Liver (tissue), 8 donors: ENCODE measurements at regions not wholly inside any gene's neighbourhood (a gene's known extent, or its start where the extent isn't known, plus 50 kb on each side); places are given as distances from the start of the nearest gene placed in this dataset.
A peak's percentile ranks its signal among the peaks of the same experiment; 100 is the strongest.

Experiments
- DNase-seq: peaks from one replicate; pipeline ENCODE4 v3.0.0-alpha.2; 2017; ENCODE audit warnings: low spot score
- H3K27ac ChIP-seq, 2 donors: one replicate each; pipeline ENCODE4 v1.7.0; 2013; ENCODE audit warnings: inconsistent platforms in 2 of 2, low read length in 2 of 2, control low read depth in 1 of 2, low read depth in 1 of 2, mild to moderate bottlenecking in 1 of 2
- H3K27me3 ChIP-seq, 4 donors: one replicate each; pipeline versions ENCODE4 v1.6.1 to v1.7.0; 2013; ENCODE audit warnings: low read length in 3 of 4, inconsistent platforms in 1 of 4, mild to moderate bottlenecking in 1 of 4, moderate library complexity in 1 of 4; ENCODE audit not compliant: control insufficient read depth in 4 of 4, insufficient read depth in 4 of 4
- H3K36me3 ChIP-seq, 4 donors: one replicate each; pipeline versions ENCODE4 v1.6.1 to v1.7.0; 2013; ENCODE audit warnings: low read length in 3 of 4, mild to moderate bottlenecking in 3 of 4, low read depth in 1 of 4, moderate library complexity in 1 of 4; ENCODE audit not compliant: control insufficient read depth in 4 of 4, insufficient read depth in 3 of 4
- H3K4me1 ChIP-seq, 4 donors: one replicate each; pipeline versions ENCODE4 v1.6.1 to v1.7.0; 2013; ENCODE audit warnings: low read length in 3 of 4, mild to moderate bottlenecking in 3 of 4, moderate library complexity in 1 of 4; ENCODE audit not compliant: control insufficient read depth in 4 of 4, insufficient read depth in 4 of 4
- H3K4me3 ChIP-seq, 3 donors: one replicate each; pipeline versions ENCODE4 v1.6.1 to v1.7.0; 2013; ENCODE audit warnings: low read length in 3 of 3, control low read depth in 1 of 3, low read depth in 1 of 3, mild to moderate bottlenecking in 1 of 3
- H3K9ac ChIP-seq, 2 donors: one replicate each; pipeline ENCODE4 v1.7.0; 2013; ENCODE audit warnings: low read length in 2 of 2, mild to moderate bottlenecking in 2 of 2, moderate library complexity in 2 of 2, control low read depth in 1 of 2, low read depth in 1 of 2
- H3K9me3 ChIP-seq, 4 donors: one replicate each; pipeline versions ENCODE4 v1.6.1 to v1.7.0; 2013; ENCODE audit warnings: low read length in 3 of 4; ENCODE audit not compliant: control insufficient read depth in 4 of 4
- ATF3 ChIP-seq: IDR thresholded peaks from 2 replicates; pipeline ENCODE4 v1.6.1; 2016; ENCODE audit warnings: antibody characterized with exemption
- CTCF ChIP-seq: fragments of 150-350 bp; IDR thresholded peaks from 2 replicates; pipeline ENCODE4 v1.5.1; 2017; ENCODE audit warnings: improper control_type of control experiment, low read depth, low read length; ENCODE audit not compliant: missing input control
- FOXA1 ChIP-seq: IDR thresholded peaks from 2 replicates; pipeline ENCODE4 v1.6.1; 2016; ENCODE audit warnings: antibody characterized with exemption
- GABPA ChIP-seq, 2 donors: IDR thresholded peaks in 1 of 2; conservative IDR thresholded peaks in 1 of 2; 2 replicates each; pipeline ENCODE4 v1.6.1; 2016; ENCODE audit warnings: antibody characterized with exemption in 2 of 2, mild to moderate bottlenecking in 1 of 2, moderate library complexity in 1 of 2
- HNF4G ChIP-seq: IDR thresholded peaks from 2 replicates; pipeline ENCODE4 v1.6.1; 2016; ENCODE audit warnings: antibody characterized with exemption
- JUND ChIP-seq, 2 donors: IDR thresholded peaks; 2 replicates each; pipeline ENCODE4 v1.6.1; 2016; ENCODE audit warnings: antibody characterized with exemption in 2 of 2
- NR2F2 ChIP-seq: IDR thresholded peaks from 2 replicates; pipeline ENCODE4 v1.6.1; 2016; ENCODE audit warnings: antibody characterized with exemption
- RAD21 ChIP-seq, 2 donors: IDR thresholded peaks; 2 replicates each; pipeline ENCODE4 v1.6.1; 2016; ENCODE audit warnings: antibody characterized with exemption in 2 of 2, mild to moderate bottlenecking in 2 of 2
- SP1 ChIP-seq: IDR thresholded peaks from 2 replicates; pipeline ENCODE4 v1.6.1; 2018; ENCODE audit warnings: antibody characterized with exemption, mild to moderate bottlenecking
- TAF1 ChIP-seq: conservative IDR thresholded peaks from 2 replicates; pipeline ENCODE4 v1.6.1; 2016; ENCODE audit warnings: antibody characterized with exemption, mild to moderate bottlenecking
- YY1 ChIP-seq: IDR thresholded peaks from 2 replicates; pipeline ENCODE4 v1.6.1; 2016; ENCODE audit warnings: antibody characterized with exemption, mild to moderate bottlenecking
- WGBS: extraction: QIAGEN DNeasy Blood & Tissue Kit; methylation state at CpG from one replicate; pipeline ENCODE4 v1.1.7; 2013; 5-methylcytosine and 5-hydroxymethylcytosine counted together
- TF ChIP-seq, protein P1 (sequence below): IDR thresholded peaks from 2 replicates; pipeline ENCODE4 v1.6.1; 2016; ENCODE audit warnings: antibody characterized with exemption
- donor health status: healthy.
- donor health status: healthy.
- donor health status: healthy.
- donor health status: healthy.
- donor health status: healthy.

- TF ChIP-seq RAD21 (IDR thresholded peaks at IDR 0.05): peak in 1 of 2 donors; percentile 20
- TF ChIP-seq, protein P1, sequence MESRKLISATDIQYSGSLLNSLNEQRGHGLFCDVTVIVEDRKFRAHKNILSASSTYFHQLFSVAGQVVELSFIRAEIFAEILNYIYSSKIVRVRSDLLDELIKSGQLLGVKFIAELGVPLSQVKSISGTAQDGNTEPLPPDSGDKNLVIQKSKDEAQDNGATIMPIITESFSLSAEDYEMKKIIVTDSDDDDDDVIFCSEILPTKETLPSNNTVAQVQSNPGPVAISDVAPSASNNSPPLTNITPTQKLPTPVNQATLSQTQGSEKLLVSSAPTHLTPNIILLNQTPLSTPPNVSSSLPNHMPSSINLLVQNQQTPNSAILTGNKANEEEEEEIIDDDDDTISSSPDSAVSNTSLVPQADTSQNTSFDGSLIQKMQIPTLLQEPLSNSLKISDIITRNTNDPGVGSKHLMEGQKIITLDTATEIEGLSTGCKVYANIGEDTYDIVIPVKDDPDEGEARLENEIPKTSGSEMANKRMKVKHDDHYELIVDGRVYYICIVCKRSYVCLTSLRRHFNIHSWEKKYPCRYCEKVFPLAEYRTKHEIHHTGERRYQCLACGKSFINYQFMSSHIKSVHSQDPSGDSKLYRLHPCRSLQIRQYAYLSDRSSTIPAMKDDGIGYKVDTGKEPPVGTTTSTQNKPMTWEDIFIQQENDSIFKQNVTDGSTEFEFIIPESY: no peak
- peak; percentile 63 for TF ChIP-seq NR2F2
- TF ChIP-seq ATF3: no peak
- no peak for TF ChIP-seq HNF4G
- Histone ChIP-seq H3K9ac (no peak overlapping the region), H3K4me1 (no peaks in the 10 kb centered on the region), H3K27me3 (no peaks in the 10 kb centered on the region), H3K36me3 (no peaks in the 10 kb centered on the region), H3K27ac (no peak overlapping the region), H3K9me3 (no peaks in the 10 kb centered on the region), H3K4me3 (no peak overlapping the region)
- DNase-seq: no peak
- 77% methylated on average over 2 of the region's 2 CpGs for WGBS
Measured at GRCh38 chr10:36089790-36090440, 447.8 kb upstream of the FZD8 start.

- Histone ChIP-seq H3K36me3 (no peaks in the 10 kb centered on the region), H3K27ac (no peak overlapping the region), H3K27me3 (no peaks in the 10 kb centered on the region), H3K9ac (no peak overlapping the region), H3K4me1 (no peaks in the 10 kb centered on the region), H3K4me3 (no peak overlapping the region), H3K9me3 (no peaks in the 10 kb centered on the region)
- no peak for DNase-seq
- 82% methylated on average over 10 of the region's 10 CpGs for WGBS
- no peak for TF ChIP-seq GABPA (IDR thresholded peaks at IDR 0.05 in 1 of 2, conservative IDR thresholded peaks at IDR 0.05 in 1 of 2)
Measured at GRCh38 chr10:36087006-36088005, 445.2 kb upstream of the FZD8 start.

- no peak overlapping the region for H3K27ac ChIP-seq
- DNase-seq: no peak
- WGBS: 82% methylated on average over 4 of the region's 4 CpGs
- H3K9me3 ChIP-seq: no peaks in the 10 kb centered on the region
- H3K4me1 ChIP-seq: no peaks in the 10 kb centered on the region
- H3K27me3 ChIP-seq: no peaks in the 10 kb centered on the region
- TF ChIP-seq SP1 (no peak), ATF3 (no peak), TAF1 (no peak), YY1 (no peak), NR2F2 (no peak), CTCF (no peak), HNF4G (no peak), JUND (IDR thresholded peaks at IDR 0.05) (no peak), RAD21 (IDR thresholded peaks at IDR 0.05) (no peak), FOXA1 (no peak)
- TF ChIP-seq, protein P1: no peak
- no peak overlapping the region for H3K4me3 ChIP-seq
- no peak overlapping the region for H3K9ac ChIP-seq
- no peaks in the 10 kb centered on the region for H3K36me3 ChIP-seq
Measured at GRCh38 chr10:36075196-36075595, 433.1 kb upstream of the FZD8 start.
